Esophagus (tissue), 2 donors: ENCODE measurements at regions not wholly inside any gene's neighbourhood (a gene's known extent, or its start where the extent isn't known, plus 50 kb on each side); places are given as distances from the start of the nearest gene placed in this dataset.

Experiments
- H3K27ac ChIP-seq, 2 donors: one replicate each; pipeline ENCODE4 v1.5.1; 2013; ENCODE audit warnings: low read depth in 2 of 2, mild to moderate bottlenecking in 2 of 2, inconsistent platforms in 1 of 2, low read length in 1 of 2, moderate library complexity in 1 of 2
- H3K27me3 ChIP-seq, 2 donors: one replicate each; pipeline ENCODE4 v1.6.1; 2013; ENCODE audit warnings: low read length in 2 of 2, control low read depth in 1 of 2, mild to moderate bottlenecking in 1 of 2; ENCODE audit not compliant: insufficient read depth in 2 of 2, control insufficient read depth in 1 of 2
- H3K36me3 ChIP-seq, 2 donors: one replicate each; pipeline ENCODE4 v1.6.1; 2013; ENCODE audit warnings: low read length in 1 of 2; ENCODE audit not compliant: control insufficient read depth in 2 of 2, insufficient read depth in 2 of 2
- H3K4me1 ChIP-seq, 2 donors: one replicate each; pipeline ENCODE4 v1.6.1; 2013; ENCODE audit warnings: low read length in 1 of 2; ENCODE audit not compliant: control insufficient read depth in 2 of 2, insufficient read depth in 2 of 2
- H3K4me3 ChIP-seq, 2 donors: one replicate each; pipeline ENCODE4 v1.5.1; 2013; ENCODE audit warnings: low read length in 2 of 2, mild to moderate bottlenecking in 2 of 2, low read depth in 1 of 2, moderate library complexity in 1 of 2
- H3K9me3 ChIP-seq, 2 donors: one replicate each; pipeline ENCODE4 v1.6.1; 2013; ENCODE audit warnings: mild to moderate bottlenecking in 2 of 2, low read depth in 1 of 2, low read length in 1 of 2, moderate library complexity in 1 of 2; ENCODE audit not compliant: control insufficient read depth in 2 of 2, insufficient read depth in 1 of 2
- WGBS, 2 donors: extraction: QIAGEN DNeasy Blood & Tissue Kit; methylation state at CpG; one replicate each; pipeline ENCODE4 v1.1.7; 2013; 5-methylcytosine and 5-hydroxymethylcytosine counted together
- donor health status: healthy with polysubstance abuse.
- donor health status: Bipolar disorder and iron deficiency.

- no peaks in the 10 kb centered on the region for H3K36me3 ChIP-seq
- H3K4me1 ChIP-seq: peaks cover 0 to 2% of the 10 kb centered on the region in 2 donors
- 81 to 91% methylated on average over 5 of the region's 5 CpGs for WGBS, 2 donors
- H3K27ac ChIP-seq: no peak overlapping the region
- H3K9me3 ChIP-seq: no peaks in the 10 kb centered on the region
- no peak overlapping the region for H3K4me3 ChIP-seq
- H3K27me3 ChIP-seq: no peaks in the 10 kb centered on the region
These were observed 147.3 kb downstream of the DDX1 start for GRCh38 chr2:15738943-15739342.

- no peaks in the 10 kb centered on the region for H3K36me3 ChIP-seq
- H3K9me3 ChIP-seq: no peaks in the 10 kb centered on the region
- WGBS, 2 donors: 80 to 89% methylated on average over 5 of the region's 5 CpGs
- no peak overlapping the region for H3K4me3 ChIP-seq
- no peaks in the 10 kb centered on the region for H3K27me3 ChIP-seq
- H3K27ac ChIP-seq: no peak overlapping the region
- no peaks in the 10 kb centered on the region for H3K4me1 ChIP-seq
These were observed 153.2 kb downstream of the DDX1 start for GRCh38 chr2:15744820-15745219.

- Histone ChIP-seq H3K4me3 (no peak overlapping the region), H3K27me3 (no peaks in the 10 kb centered on the region), H3K27ac (no peak overlapping the region), H3K4me1 (no peaks in the 10 kb centered on the region), H3K9me3 (no peaks in the 10 kb centered on the region), H3K36me3 (no peaks in the 10 kb centered on the region)
- 57 to 68% methylated on average over 3 of the region's 3 CpGs for WGBS, 2 donors
These were observed 153.7 kb downstream of the DDX1 start for GRCh38 chr2:15745350-15745749.

- H3K36me3 ChIP-seq: no peaks in the 10 kb centered on the region
- H3K4me3 ChIP-seq: no peak overlapping the region
- no peaks in the 10 kb centered on the region for H3K9me3 ChIP-seq
- no peak overlapping the region for H3K27ac ChIP-seq
- WGBS, 2 donors: 62 to 71% methylated on average over 6 of the region's 6 CpGs
- H3K4me1 ChIP-seq: no peaks in the 10 kb centered on the region
- H3K27me3 ChIP-seq: no peaks in the 10 kb centered on the region
These were observed 154.4 kb downstream of the DDX1 start for GRCh38 chr2:15745907-15746702.

- Histone ChIP-seq H3K27ac (no peak overlapping the region), H3K27me3 (no peaks in the 10 kb centered on the region)
These were observed 155.3 kb downstream of the DDX1 start for GRCh38 chr2:15746703-15747550.

GRCh38 chr2:15747603-15748471 is 156.2 kb downstream of the DDX1 start:
- no peak overlapping the region for H3K4me3 ChIP-seq
- no peaks in the 10 kb centered on the region for H3K36me3 ChIP-seq
- WGBS, 2 donors: 63 to 66% methylated on average over 16 of the region's 16 CpGs
- no peak overlapping the region for H3K27ac ChIP-seq
- H3K4me1 ChIP-seq: no peaks in the 10 kb centered on the region
- H3K27me3 ChIP-seq: no peaks in the 10 kb centered on the region
- H3K9me3 ChIP-seq: no peaks in the 10 kb centered on the region

More at GRCh38 chr2:15746703-15747550, 155.3 kb downstream of the DDX1 start:
- Histone ChIP-seq H3K36me3 (no peaks in the 10 kb centered on the region), H3K4me3 (no peak overlapping the region), H3K9me3 (no peaks in the 10 kb centered on the region), H3K4me1 (no peaks in the 10 kb centered on the region)
- WGBS, 2 donors: 88 to 90% methylated on average over 6 of the region's 6 CpGs

GRCh38 chr2:15748736-15749323 is 157.2 kb downstream of the DDX1 start:
- Histone ChIP-seq H3K9me3 (no peaks in the 10 kb centered on the region), H3K4me3 (no peak overlapping the region), H3K27me3 (no peaks in the 10 kb centered on the region), H3K4me1 (no peaks in the 10 kb centered on the region), H3K36me3 (no peaks in the 10 kb centered on the region), H3K27ac (no peak overlapping the region)
- 80 to 81% methylated on average over 12 of the region's 12 CpGs for WGBS, 2 donors

GRCh38 chr2:15749460-15750432 is 158.1 kb downstream of the DDX1 start:
- Histone ChIP-seq H3K4me1 (no peaks in the 10 kb centered on the region), H3K36me3 (no peaks in the 10 kb centered on the region), H3K27me3 (no peaks in the 10 kb centered on the region), H3K9me3 (no peaks in the 10 kb centered on the region), H3K4me3 (no peak overlapping the region), H3K27ac (no peak overlapping the region)
- 62 to 63% methylated on average over 11 of the region's 11 CpGs for WGBS, 2 donors
